Mesenteric fat pad (tissue), 1 donor: ENCODE measurements at regions not wholly inside any gene's neighbourhood (a gene's known extent, or its start where the extent isn't known, plus 50 kb on each side); places are given as distances from the start of the nearest gene placed in this dataset.

ENCODE experiments used
- DNase-seq: peaks from one replicate; pipeline ENCODE4 v3.0.0-alpha.2; 2020; ENCODE audit warnings: low spot score
- donor health status: DM: yes; HTN: yes; CAD: no.

GRCh38 chr16:5422643-5423496 lies 325.3 kb upstream of the EEF2KMT start:
- DNase-seq, result no peak

GRCh38 chr16:5422047-5422446 lies 324.5 kb upstream of the EEF2KMT start:
- DNase-seq, result no peak

- DNase-seq, result no peak
Measured at GRCh38 chr16:5416013-5416412, 318.4 kb upstream of the EEF2KMT start.

GRCh38 chr16:5415123-5415522 lies 317.5 kb upstream of the EEF2KMT start:
- DNase-seq, result no peak

- no peak for DNase-seq
Measured at GRCh38 chr16:5412731-5413130, 315.1 kb upstream of the EEF2KMT start.

DNA sequence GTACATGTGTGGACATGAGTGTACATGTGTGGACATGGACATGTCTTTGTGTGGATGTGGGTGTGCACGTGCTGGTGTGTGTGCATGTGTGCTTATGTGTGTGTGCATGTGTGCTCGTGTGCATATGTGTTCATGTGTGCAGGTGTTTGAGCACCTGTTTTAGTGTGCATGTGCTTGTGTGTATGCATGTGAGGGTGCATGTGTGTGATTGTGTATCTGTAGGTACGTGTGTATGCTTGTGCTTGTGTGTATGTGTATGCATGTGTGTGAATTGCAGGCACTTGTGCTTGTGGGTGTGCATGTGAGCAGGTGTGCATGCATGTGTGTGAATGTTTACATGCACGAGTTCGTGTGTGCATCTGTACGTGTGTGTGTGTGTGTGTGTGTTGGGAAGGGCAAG lies 300.6 kb upstream of the EEF2KMT start:
- DNase-seq, result no peak

DNA sequence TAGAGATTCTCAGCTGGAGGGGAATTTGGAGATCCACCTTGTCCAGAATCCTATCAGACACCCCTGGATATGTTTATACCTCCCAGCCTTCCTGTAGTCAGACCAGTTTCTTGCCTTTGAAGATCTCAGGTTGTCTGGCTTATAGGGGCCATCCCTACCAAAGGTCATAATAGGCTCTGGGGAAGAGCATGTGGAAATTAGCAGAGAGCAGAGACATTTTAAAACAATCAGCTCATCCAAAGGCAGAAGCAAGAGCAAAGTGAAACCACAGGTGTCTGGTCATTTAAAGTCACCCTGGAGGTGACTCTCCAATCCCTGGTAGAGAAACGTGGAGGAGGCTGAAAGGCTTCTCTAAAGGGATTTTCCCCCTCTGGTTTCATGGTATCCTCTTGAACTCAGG lies 299.3 kb upstream of the EEF2KMT start:
- DNase-seq, result no peak

DNA sequence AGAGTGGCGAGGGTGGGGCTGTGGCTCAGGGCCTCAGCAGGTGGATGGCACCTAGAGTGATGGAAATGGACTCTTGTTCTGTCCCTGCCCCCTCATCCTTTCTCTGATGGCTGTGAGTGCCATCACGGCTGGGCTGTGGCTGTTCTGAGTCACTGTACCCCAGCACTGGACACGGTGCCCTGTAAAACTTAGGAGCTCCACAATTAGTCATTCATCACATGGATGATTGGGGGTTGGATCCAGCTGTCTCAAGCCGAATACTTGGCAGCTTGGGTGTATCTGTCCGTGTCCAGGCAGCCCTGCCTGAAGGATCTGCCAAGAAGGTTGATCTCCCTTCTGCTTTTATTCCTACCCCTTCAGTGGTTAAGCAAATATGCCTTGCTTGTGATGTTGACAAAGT lies 295.5 kb upstream of the EEF2KMT start:
- no peak for DNase-seq

DNA sequence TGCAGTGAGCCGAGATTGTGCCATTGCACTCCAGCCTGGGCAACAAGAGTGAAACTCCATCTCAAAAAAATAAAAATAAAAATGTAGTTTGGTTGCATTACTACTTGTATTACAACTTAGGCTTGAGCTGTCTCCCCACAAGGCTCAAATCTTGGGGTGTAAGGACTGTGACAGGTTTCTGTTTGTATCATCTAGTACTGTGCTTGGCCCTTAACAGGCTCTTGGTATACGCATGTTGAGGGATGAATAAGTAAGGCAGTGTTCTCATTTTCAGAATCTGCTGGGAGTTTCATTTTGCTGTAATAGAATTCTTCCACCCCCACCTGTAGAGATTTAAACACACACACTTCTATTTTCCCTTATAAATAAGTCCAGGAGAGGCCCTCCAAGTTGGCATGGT lies 289.4 kb upstream of the EEF2KMT start:
- DNase-seq, result no peak

GRCh38 chr16:5385811-5386210 lies 288.2 kb upstream of the EEF2KMT start:
- DNase-seq, result no peak

- DNase-seq, result no peak
Measured at GRCh38 chr16:5385115-5385514, 287.5 kb upstream of the EEF2KMT start.

- no peak for DNase-seq
Measured at GRCh38 chr16:5383737-5384136, 286.1 kb upstream of the EEF2KMT start.

DNA sequence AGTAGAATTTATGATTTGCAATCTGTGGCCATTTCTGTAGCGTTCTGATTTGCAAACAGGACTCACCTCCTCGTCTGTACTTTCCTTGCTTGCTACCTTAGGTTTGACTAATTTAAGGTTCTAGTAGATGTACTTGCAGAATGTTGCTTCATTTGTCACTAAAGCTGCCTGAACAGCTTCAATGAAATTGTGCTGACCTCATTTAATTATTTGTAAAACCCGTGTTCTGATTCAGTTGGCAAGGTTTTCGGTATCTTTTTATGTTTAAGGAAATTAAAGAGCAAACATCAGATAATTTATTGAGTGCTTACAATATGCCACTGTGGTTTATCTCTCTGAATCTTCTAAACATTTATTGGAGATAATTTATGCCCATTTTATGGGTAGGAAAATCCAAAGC lies 284.9 kb upstream of the EEF2KMT start:
- DNase-seq, result no peak

GRCh38 chr16:5381481-5381880 lies 283.9 kb upstream of the EEF2KMT start:
- DNase-seq, result no peak

DNA sequence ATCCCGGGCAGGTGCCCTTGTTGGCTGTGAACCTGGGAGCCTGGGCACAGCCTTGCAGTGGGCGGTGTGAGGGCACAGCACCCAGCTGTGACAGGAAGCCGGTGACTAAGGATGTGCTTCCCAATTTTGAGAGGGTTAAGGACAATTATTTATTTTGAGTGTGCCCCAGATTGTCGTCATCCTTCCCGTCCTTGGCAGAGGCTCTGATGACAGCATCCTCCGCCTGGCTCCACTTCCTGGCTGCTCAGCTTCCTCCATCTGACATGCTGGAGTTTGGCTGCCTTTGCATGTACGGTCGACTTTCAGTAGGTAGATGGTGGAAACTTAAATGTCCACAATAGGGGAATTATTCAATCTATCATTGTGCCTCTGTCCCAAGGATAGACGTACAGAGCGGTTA lies 282.4 kb upstream of the EEF2KMT start:
- DNase-seq, result no peak

- DNase-seq, result no peak
Measured at GRCh38 chr16:5378531-5378930, 280.9 kb upstream of the EEF2KMT start.

GRCh38 chr16:5377280-5377898 lies 279.8 kb upstream of the EEF2KMT start:
- DNase-seq, result no peak

DNA sequence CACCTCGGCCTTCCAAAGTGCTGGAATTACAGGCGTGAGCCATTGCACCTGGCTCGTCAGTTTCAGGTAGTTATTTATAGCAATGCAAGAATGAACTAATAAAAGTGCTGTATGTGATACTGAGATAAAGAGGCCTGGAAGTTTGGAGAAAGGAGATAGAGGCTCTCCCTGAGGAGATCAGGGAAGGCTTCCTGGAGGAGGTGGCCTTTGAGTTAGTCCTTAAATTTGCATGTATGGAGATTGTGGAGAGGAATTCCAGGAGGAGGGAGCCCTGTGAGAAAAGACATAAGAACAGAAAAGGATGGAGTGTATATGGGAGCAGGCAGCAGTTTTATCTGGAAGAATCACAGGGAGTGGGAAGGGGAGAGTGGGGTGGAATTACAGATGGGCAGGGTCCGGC lies 276.6 kb upstream of the EEF2KMT start:
- no peak for DNase-seq

- no peak for DNase-seq
Measured at GRCh38 chr16:5367951-5368350, 270.4 kb upstream of the EEF2KMT start.

- DNase-seq, result no peak
Measured at GRCh38 chr16:5366126-5366525, 268.5 kb upstream of the EEF2KMT start.

- no peak for DNase-seq
Measured at GRCh38 chr16:5364186-5364585, 266.6 kb upstream of the EEF2KMT start.

DNA sequence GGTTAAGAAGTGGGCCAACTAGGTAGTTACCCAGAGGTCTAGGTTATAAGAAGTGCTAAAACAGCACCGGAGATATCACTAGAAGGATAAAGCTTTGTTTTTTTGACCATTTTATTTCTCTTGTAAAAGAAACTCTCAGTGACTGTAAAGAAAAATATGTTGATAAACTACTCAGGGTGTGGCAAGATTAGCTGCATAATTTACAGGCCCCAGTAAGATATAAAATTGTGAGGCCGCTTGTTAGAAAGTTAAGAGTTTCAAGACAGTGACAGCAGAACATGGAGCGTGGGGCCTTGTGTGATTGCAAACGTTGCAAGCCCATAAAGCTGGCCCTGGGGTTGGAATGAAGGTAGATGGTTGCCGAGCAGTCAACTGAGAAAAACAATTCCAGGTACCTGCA lies 263.7 kb upstream of the EEF2KMT start:
- no peak for DNase-seq

DNA sequence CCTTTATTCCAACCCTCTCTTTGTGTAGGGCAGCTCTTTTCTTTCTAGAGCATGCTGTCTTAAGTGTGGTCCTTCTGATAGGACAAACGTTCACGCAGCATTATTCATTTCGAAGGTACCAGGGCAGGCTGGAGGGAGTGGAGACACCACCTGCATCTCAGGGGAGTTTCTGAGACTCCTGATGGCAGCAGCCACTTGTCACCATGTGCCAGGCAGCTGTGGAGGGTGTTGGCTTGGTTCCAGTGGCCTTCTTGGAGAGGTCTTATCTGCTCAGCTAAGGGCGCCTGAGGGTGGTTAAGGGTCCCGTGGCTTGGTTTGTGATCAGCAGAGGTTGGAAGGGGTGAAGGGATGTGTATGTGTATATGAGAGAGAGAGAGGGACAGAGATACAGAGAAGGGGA lies 257.1 kb upstream of the EEF2KMT start:
- DNase-seq, result no peak
